ENCODE measurements at regions not wholly inside any gene's neighbourhood (a gene's known extent, or its start where the extent isn't known, plus 50 kb on each side); places are given as distances from the start of the nearest gene placed in this dataset.

GRCh38 chr20:57920971-57921370 lies 211.2 kb upstream of the PMEPA1 start:
- H3K27me3 ChIP-seq = no peaks in the 10 kb centered on the region
- no peak overlapping the region for H3K27ac ChIP-seq
- peaks cover 0 to 10% (median 6%) of the 10 kb centered on the region in 11 donors for H3K9me3 ChIP-seq
- H3K4me1 ChIP-seq = no peaks in the 10 kb centered on the region
- intact Hi-C loops (cut with DNase I) = loop anchor here in 2 of 10 donors (1.0 to 10.0 kb wide), 2 partner anchors 45 to 166 kb away; no protein-coding TSS in a partner anchor
- no peak for ATAC-seq
- 87 to 93% methylated on average over 6 of the region's 6 CpGs for WGBS, 2 donors
- TF ChIP-seq, protein P1, sequence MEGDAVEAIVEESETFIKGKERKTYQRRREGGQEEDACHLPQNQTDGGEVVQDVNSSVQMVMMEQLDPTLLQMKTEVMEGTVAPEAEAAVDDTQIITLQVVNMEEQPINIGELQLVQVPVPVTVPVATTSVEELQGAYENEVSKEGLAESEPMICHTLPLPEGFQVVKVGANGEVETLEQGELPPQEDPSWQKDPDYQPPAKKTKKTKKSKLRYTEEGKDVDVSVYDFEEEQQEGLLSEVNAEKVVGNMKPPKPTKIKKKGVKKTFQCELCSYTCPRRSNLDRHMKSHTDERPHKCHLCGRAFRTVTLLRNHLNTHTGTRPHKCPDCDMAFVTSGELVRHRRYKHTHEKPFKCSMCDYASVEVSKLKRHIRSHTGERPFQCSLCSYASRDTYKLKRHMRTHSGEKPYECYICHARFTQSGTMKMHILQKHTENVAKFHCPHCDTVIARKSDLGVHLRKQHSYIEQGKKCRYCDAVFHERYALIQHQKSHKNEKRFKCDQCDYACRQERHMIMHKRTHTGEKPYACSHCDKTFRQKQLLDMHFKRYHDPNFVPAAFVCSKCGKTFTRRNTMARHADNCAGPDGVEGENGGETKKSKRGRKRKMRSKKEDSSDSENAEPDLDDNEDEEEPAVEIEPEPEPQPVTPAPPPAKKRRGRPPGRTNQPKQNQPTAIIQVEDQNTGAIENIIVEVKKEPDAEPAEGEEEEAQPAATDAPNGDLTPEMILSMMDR (IDR thresholded peaks at IDR 0.05) = no peak
- no peaks in the 10 kb centered on the region for H3K36me3 ChIP-seq
- no peak overlapping the region for H3K4me3 ChIP-seq
- DNase-seq = no peak

DNA sequence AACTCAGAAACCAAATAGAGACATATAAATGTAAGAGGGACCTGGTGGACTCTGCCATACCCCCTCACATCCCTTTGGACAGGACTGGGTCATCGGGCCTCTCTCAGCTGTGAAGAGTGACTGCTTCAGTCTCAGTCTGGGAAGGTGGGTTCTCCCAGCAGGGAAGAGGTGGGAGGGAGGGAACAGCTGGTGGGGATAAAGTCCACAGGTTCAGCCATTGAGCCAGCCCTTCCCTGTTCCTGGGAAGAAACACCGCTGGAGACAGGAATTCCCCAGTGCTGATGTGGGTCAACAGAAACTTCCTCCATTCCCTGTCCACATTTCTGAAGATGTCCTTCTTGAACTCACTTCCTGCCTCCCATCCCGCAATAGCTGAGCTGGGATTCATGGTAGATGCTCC lies 209.2 kb upstream of the PMEPA1 start:
- 71 to 73% methylated on average over 3 of the region's 3 CpGs for WGBS, 2 donors
- Histone ChIP-seq H3K27me3 (no peaks in the 10 kb centered on the region), H3K9me3 (no peaks in the 10 kb centered on the region), H3K36me3 (no peaks in the 10 kb centered on the region), H3K4me3 (no peak overlapping the region), H3K27ac (no peak overlapping the region), H3K4me1 (no peaks in the 10 kb centered on the region)
- intact Hi-C loops (cut with DNase I) = no loop called here
- TF ChIP-seq, protein P1 (IDR thresholded peaks at IDR 0.05) = no peak
- DNase-seq (no peak), ATAC-seq (no peak)

GRCh38 chr20:57918551-57918950 lies 208.7 kb upstream of the PMEPA1 start:
- no peak overlapping the region for H3K4me3 ChIP-seq
- ATAC-seq (no peak), DNase-seq (no peak)
- no peaks in the 10 kb centered on the region for H3K9me3 ChIP-seq
- intact Hi-C loops (cut with DNase I) = loop anchor here in 1 of 10 donors (1.0 kb wide), 1 partner anchor 21 kb away; no protein-coding TSS in a partner anchor
- 75 to 94% methylated on average over 4 of the region's 4 CpGs for WGBS, 2 donors
- TF ChIP-seq, protein P1 (IDR thresholded peaks at IDR 0.05) = no peak
- H3K4me1 ChIP-seq = no peaks in the 10 kb centered on the region
- H3K27me3 ChIP-seq = no peaks in the 10 kb centered on the region
- H3K27ac ChIP-seq = no peak overlapping the region
- H3K36me3 ChIP-seq = no peaks in the 10 kb centered on the region

DNA sequence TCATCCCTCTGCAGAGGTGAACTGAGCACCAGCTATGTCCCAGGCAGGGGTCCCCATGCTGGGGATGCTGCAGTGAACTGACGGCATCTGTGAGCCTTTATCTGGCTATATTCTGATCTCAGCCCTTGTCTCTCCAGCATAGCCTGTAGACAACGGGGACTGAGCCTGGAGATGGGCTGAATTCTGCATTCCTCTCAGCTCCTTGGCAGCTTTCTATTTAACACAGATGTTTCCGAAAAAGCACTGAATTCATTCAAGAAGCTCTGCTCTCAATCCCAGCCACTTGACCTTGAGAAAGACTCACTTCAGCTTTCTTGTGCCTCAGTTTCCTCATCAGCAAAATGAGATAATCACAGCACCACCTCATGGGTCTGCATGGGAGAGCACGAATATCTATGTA lies 204.4 kb upstream of the PMEPA1 start:
- H3K27ac ChIP-seq = no peak overlapping the region
- no peak for DNase-seq
- no peaks in the 10 kb centered on the region for H3K36me3 ChIP-seq
- WGBS, 2 donors = 69 to 83% methylated on average over 4 of the region's 4 CpGs
- ATAC-seq = no peak
- H3K27me3 ChIP-seq = peaks cover 0 to 4% (median 0%) of the 10 kb centered on the region in 7 donors
- TF ChIP-seq, protein P1 (IDR thresholded peaks at IDR 0.05) = no peak
- no peak overlapping the region for H3K4me3 ChIP-seq
- intact Hi-C loops (cut with DNase I) = no loop called here
- no peaks in the 10 kb centered on the region for H3K9me3 ChIP-seq
- peaks cover 0 to 13% (median 3%) of the 10 kb centered on the region in 9 donors for H3K4me1 ChIP-seq

Data from heart right ventricle (tissue), 16 donors.